Tibial nerve (tissue), 4 donors: ENCODE measurements at regions not wholly inside any gene's neighbourhood (a gene's known extent, or its start where the extent isn't known, plus 50 kb on each side); places are given as distances from the start of the nearest gene placed in this dataset.

Experiments used
- DNase-seq, 2 donors: peaks; one replicate each; pipeline ENCODE4 v3.0.0-alpha.2; 2019; ENCODE audit warnings: low spot score in 2 of 2
- H3K27ac ChIP-seq, 4 donors: fragments of 200-600 bp; sonication (generic) in 3 of 4; one replicate each; pipeline ENCODE4 v1.5.1; 2017 to 2019; ENCODE audit warnings: mild to moderate bottlenecking in 1 of 4
- H3K27me3 ChIP-seq, 2 donors: fragments of 200-600 bp; sonication (generic) in 1 of 2; one replicate each; pipeline versions ENCODE4 v1.5.1 to v1.6.0; 2017 to 2019
- H3K36me3 ChIP-seq, 3 donors: fragments of 200-600 bp; sonication (generic); one replicate each; pipeline ENCODE4 v1.5.1; 2018 to 2019
- H3K4me1 ChIP-seq, 4 donors: fragments of 200-600 bp; sonication (generic) in 3 of 4; one replicate each; pipeline ENCODE4 v1.5.1; 2017 to 2019
- H3K4me3 ChIP-seq, 4 donors: fragments of 200-600 bp; sonication (generic) in 3 of 4; one replicate each; pipeline ENCODE4 v1.5.1; 2017 to 2019; ENCODE audit warnings: mild to moderate bottlenecking in 1 of 4, moderate library complexity in 1 of 4
- H3K9me3 ChIP-seq, 4 donors: fragments of 200-600 bp; sonication (generic) in 3 of 4; one replicate each; pipeline ENCODE4 v1.5.1; 2017 to 2019
- EP300 ChIP-seq, 2 donors: sonication (generic); formaldehyde crosslinking; IDR thresholded peaks; one replicate each; pipeline ENCODE4 v1.6.1; 2017; ENCODE audit warnings: antibody characterized with exemption in 2 of 2, mild to moderate bottlenecking in 1 of 2
- POLR2A ChIP-seq, 2 donors: fragments of 450-650 bp; IDR thresholded peaks; one replicate each; pipeline ENCODE4 v1.6.1; 2017; ENCODE audit warnings: antibody characterized with exemption in 2 of 2, mild to moderate bottlenecking in 2 of 2, moderate library complexity in 2 of 2
- WGBS, 2 donors: methylation state at CpG; one replicate each; pipeline ENCODE4 v1.1.5; 2018; 5-methylcytosine and 5-hydroxymethylcytosine counted together
- TF ChIP-seq, protein P1 (sequence below), 5 experiments: fragments of 200-600 bp in 3 of 5; fragments of 450-650 bp in 2 of 5; sonication (generic) in 3 of 5; IDR thresholded peaks; one replicate each; pipeline ENCODE4 v1.5.1; 2016 to 2019; ENCODE audit warnings: antibody characterized with exemption in 5 of 5, mild to moderate bottlenecking in 3 of 5, moderate library complexity in 2 of 5

- H3K4me1 ChIP-seq: no peaks in the 10 kb centered on the region
- no peak overlapping the region for H3K4me3 ChIP-seq
- TF ChIP-seq EP300 (IDR thresholded peaks at IDR 0.05): no peak
- TF ChIP-seq, protein P1, sequence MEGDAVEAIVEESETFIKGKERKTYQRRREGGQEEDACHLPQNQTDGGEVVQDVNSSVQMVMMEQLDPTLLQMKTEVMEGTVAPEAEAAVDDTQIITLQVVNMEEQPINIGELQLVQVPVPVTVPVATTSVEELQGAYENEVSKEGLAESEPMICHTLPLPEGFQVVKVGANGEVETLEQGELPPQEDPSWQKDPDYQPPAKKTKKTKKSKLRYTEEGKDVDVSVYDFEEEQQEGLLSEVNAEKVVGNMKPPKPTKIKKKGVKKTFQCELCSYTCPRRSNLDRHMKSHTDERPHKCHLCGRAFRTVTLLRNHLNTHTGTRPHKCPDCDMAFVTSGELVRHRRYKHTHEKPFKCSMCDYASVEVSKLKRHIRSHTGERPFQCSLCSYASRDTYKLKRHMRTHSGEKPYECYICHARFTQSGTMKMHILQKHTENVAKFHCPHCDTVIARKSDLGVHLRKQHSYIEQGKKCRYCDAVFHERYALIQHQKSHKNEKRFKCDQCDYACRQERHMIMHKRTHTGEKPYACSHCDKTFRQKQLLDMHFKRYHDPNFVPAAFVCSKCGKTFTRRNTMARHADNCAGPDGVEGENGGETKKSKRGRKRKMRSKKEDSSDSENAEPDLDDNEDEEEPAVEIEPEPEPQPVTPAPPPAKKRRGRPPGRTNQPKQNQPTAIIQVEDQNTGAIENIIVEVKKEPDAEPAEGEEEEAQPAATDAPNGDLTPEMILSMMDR (IDR thresholded peaks at IDR 0.05): no peak
- TF ChIP-seq POLR2A (IDR thresholded peaks at IDR 0.05): no peak
- no peaks in the 10 kb centered on the region for H3K9me3 ChIP-seq
- WGBS, 2 donors: 71 to 78% methylated on average over 6 of the region's 6 CpGs
- H3K27ac ChIP-seq: no peak overlapping the region
- no peaks in the 10 kb centered on the region for H3K36me3 ChIP-seq
- H3K27me3 ChIP-seq: no peaks in the 10 kb centered on the region
- no peak for DNase-seq
Measured at GRCh38 chr5:8517456-8517855, 648.5 kb downstream of the MTRR start.

- no peaks in the 10 kb centered on the region for H3K27me3 ChIP-seq
- TF ChIP-seq, protein P1 (IDR thresholded peaks at IDR 0.05): no peak
- no peak for TF ChIP-seq EP300 (IDR thresholded peaks at IDR 0.05)
- no peak for TF ChIP-seq POLR2A (IDR thresholded peaks at IDR 0.05)
Measured at GRCh38 chr5:8520917-8521316, 652.0 kb downstream of the MTRR start.

DNA sequence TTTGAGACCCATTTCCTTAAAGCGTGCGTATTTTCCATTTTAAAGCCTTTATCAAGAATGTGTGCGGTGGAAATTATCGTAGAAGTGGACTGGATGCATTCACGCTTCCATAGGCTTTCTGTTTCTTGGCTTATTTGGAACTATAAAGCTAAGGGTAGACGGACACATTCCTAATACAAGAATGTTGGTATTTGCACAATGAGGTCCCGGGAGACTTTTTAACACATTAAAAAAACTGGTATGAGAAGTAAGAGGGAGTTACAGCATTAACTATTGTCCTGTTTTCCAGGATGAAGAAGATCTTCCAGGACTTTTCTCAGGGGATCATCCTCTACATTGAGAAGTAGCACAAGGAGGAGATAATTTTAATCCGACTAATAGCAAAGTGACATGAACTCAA, 653.0 kb downstream of the MTRR start:
- H3K36me3 ChIP-seq: no peaks in the 10 kb centered on the region
- no peak for DNase-seq
- H3K4me1 ChIP-seq: no peaks in the 10 kb centered on the region
- no peak overlapping the region for H3K4me3 ChIP-seq
- H3K9me3 ChIP-seq: no peaks in the 10 kb centered on the region
- no peak overlapping the region for H3K27ac ChIP-seq
- H3K27me3 ChIP-seq: no peaks in the 10 kb centered on the region
- 73% methylated on average over 8 of the region's 8 CpGs for WGBS, 2 donors
- TF ChIP-seq, protein P1 (IDR thresholded peaks at IDR 0.05): no peak
- no peak for TF ChIP-seq EP300 (IDR thresholded peaks at IDR 0.05)
- no peak for TF ChIP-seq POLR2A (IDR thresholded peaks at IDR 0.05)

More at GRCh38 chr5:8520917-8521316, 652.0 kb downstream of the MTRR start:
- Histone ChIP-seq H3K4me1 (no peaks in the 10 kb centered on the region), H3K27ac (no peak overlapping the region), H3K4me3 (no peak overlapping the region), H3K9me3 (no peaks in the 10 kb centered on the region), H3K36me3 (no peaks in the 10 kb centered on the region)
- DNase-seq: no peak
- 25 to 42% methylated on average over 3 of the region's 3 CpGs for WGBS, 2 donors

DNA sequence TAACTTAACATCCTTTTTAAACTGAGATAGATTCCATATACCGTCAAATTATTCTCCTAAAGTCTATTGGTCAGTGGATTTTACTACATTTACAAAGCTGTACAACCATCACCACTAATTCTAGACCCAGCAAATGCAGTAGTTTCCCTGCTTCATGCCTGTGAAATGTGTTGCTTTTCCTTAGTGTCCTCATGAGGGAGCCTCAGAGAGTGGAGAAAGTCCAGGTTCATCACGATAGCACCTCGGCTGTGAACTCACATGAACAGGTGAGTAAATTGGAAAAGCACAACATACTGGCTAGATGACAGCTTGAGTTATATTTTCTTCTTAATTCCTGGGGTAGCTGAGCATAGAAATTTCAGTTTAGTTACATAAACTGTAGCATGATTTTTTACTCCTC, 653.7 kb downstream of the MTRR start:
- Histone ChIP-seq H3K27me3 (no peaks in the 10 kb centered on the region), H3K4me3 (no peak overlapping the region), H3K27ac (no peak overlapping the region), H3K9me3 (no peaks in the 10 kb centered on the region), H3K36me3 (no peaks in the 10 kb centered on the region), H3K4me1 (no peaks in the 10 kb centered on the region)
- TF ChIP-seq EP300 (IDR thresholded peaks at IDR 0.05) (no peak), POLR2A (IDR thresholded peaks at IDR 0.05) (no peak)
- TF ChIP-seq, protein P1 (IDR thresholded peaks at IDR 0.05): no peak
- no peak for DNase-seq
- 52 to 74% methylated on average over 3 of the region's 3 CpGs for WGBS, 2 donors

GRCh38 chr5:8523501-8523900, 654.6 kb downstream of the MTRR start:
- DNase-seq: no peak
- Histone ChIP-seq H3K36me3 (no peaks in the 10 kb centered on the region), H3K9me3 (no peaks in the 10 kb centered on the region), H3K27me3 (no peaks in the 10 kb centered on the region), H3K4me1 (no peaks in the 10 kb centered on the region), H3K4me3 (no peak overlapping the region), H3K27ac (no peak overlapping the region)
- TF ChIP-seq POLR2A (IDR thresholded peaks at IDR 0.05) (no peak), EP300 (IDR thresholded peaks at IDR 0.05) (no peak)
- TF ChIP-seq, protein P1 (IDR thresholded peaks at IDR 0.05): no peak
- WGBS, 2 donors: 76 to 82% methylated on average over 3 of the region's 3 CpGs
